NCI-H1105 (cell line): ENCODE measurements at regions not wholly inside any gene's neighbourhood (a gene's known extent, or its start where the extent isn't known, plus 50 kb on each side); places are given as distances from the start of the nearest gene placed in this dataset.

Experiments
- DNase-seq: peaks from one replicate; lab custom pipeline; 2025; lab: John Stamatoyannopoulos, UW

DNA sequence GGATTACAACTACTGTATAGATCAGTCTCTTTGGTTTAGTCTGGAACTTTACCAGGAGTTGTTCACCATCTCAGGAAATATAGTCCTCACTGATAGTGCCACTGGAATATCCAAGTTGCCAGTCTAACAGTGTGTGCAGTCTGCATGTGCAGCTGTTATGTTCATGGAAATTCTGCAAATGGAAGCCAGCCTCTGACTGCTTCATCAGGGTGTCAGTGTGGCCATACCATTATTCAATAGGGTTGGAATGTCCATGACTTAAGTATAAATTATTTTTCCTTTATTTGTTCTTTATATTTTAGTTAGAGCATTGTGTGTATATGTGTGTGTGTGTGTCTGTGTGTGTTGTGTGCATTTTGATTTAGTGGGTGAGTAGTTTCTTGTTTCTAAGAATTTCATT, 51.8 kb downstream of the C11orf96 start:
- no peak for DNase-seq

DNA sequence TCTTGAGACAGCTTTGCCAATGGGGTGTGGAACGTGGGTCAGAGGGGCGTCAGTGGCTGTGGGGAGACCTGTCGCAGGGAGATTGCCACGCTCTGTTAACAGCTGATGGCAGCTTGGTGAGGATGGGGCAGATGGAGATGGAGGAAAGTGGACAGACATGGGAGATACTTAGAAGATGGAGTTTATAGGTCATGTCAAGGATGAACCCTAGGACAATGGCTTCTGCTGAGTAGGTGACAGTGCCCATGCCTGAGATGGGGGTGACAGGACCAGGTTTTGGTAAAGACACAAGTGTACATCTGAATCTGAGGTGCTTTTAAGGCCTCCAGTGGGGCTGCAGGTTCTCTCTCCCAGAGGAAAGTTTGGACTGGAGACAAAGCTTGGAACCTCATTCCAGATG, 51.5 kb upstream of the ACCSL start:
- DNase-seq: no peak

DNA sequence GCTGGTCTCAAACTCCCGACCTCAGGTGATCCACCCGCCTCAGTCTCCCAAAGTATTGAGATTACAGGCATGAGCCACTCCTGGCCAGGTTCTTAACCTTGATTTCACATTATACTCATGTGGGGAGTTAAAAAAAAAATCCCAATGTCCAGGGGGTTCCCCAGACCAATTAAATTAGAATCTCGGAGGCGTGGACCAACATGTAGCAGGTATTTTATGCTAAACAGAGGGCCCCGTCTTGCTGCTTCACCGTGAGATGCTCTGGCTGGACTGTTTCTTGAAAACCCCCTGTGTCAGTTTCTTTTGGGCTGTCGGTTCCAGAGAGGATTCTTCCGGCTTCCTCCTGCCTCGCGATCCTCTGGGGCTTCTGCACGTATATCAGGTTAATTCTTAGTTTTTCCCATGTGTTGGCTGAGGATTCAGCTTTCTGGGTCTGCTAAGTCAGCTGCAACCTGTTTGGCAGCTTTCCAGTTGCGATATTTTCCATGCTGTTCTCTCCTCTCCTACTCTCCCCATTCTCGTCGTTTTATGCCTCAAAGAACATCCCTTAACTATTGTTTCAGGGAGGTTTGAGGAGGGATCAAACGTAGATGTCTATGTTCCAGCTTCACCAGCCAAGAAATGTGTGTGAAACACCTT, 50.6 kb upstream of the ACCSL start:
- DNase-seq: peak; percentile 54
